H9 (cell line): ENCODE measurements at regions not wholly inside any gene's neighbourhood (a gene's known extent, or its start where the extent isn't known, plus 50 kb on each side); places are given as distances from the start of the nearest gene placed in this dataset.

ENCODE experiments used
- DNase-seq: peaks from one replicate; pipeline ENCODE4 v3.0.0-alpha.2; 2017
- H2AFZ ChIP-seq: one replicate; pipeline ENCODE4 v1.6.1; 2013; ENCODE audit warnings: mild to moderate bottlenecking, low read length, control low read depth, moderate library complexity
- H2AK5ac ChIP-seq: 2 replicates; pipeline ENCODE4 v1.6.1; 2013; ENCODE audit warnings: low read length, control low read depth, mixed read lengths; ENCODE audit not compliant: insufficient read length
- H2BK120ac ChIP-seq: one replicate; pipeline ENCODE4 v1.6.1; 2013; ENCODE audit warnings: low read depth, mild to moderate bottlenecking, low read length, control low read depth, inconsistent platforms; ENCODE audit not compliant: poor library complexity, severe bottlenecking
- H2BK12ac ChIP-seq: 2 replicates; pipeline ENCODE4 v1.6.1; 2013; ENCODE audit warnings: low read length, control low read depth, mixed read lengths, low read depth; ENCODE audit not compliant: insufficient read length
- H2BK15ac ChIP-seq: 2 replicates; pipeline ENCODE4 v1.6.1; 2013; ENCODE audit warnings: low read depth, low read length, control low read depth
- H2BK20ac ChIP-seq: one replicate; pipeline ENCODE4 v1.6.1; 2013; ENCODE audit warnings: low read depth, mild to moderate bottlenecking, low read length, control low read depth, inconsistent platforms; ENCODE audit not compliant: poor library complexity, severe bottlenecking
- H2BK5ac ChIP-seq: 2 replicates; pipeline ENCODE4 v1.6.1; 2013; ENCODE audit warnings: low read length, control low read depth, mixed read lengths; ENCODE audit not compliant: insufficient read length
- H3K14ac ChIP-seq: 2 replicates; pipeline ENCODE4 v1.6.1; 2013; ENCODE audit warnings: low read length, control low read depth; ENCODE audit not compliant: insufficient read depth
- H3K18ac ChIP-seq: 2 replicates; pipeline ENCODE4 v1.6.1; 2013; ENCODE audit warnings: low read depth, mild to moderate bottlenecking, mixed read lengths, low read length, control low read depth; ENCODE audit not compliant: insufficient read length
- H3K23ac ChIP-seq: 2 replicates; pipeline ENCODE4 v1.6.1; 2013; ENCODE audit warnings: low read length, control low read depth, mixed read lengths, low read depth; ENCODE audit not compliant: insufficient read length
- H3K23me2 ChIP-seq: 2 replicates; pipeline ENCODE4 v1.6.1; 2013; ENCODE audit warnings: low read depth, mild to moderate bottlenecking, mixed read lengths, low read length, control low read depth; ENCODE audit not compliant: insufficient read length, poor library complexity, severe bottlenecking
- H3K27ac ChIP-seq: 2 replicates; pipeline ENCODE4 v1.5.1; 2013; ENCODE audit warnings: low read length, control low read depth, mixed read lengths, low read depth; ENCODE audit not compliant: insufficient read length
- H3K27me3 ChIP-seq: 2 replicates; pipeline ENCODE4 v1.6.1; 2013; ENCODE audit warnings: low read length, control low read depth, inconsistent platforms; ENCODE audit not compliant: insufficient read depth
- H3K4ac ChIP-seq: 2 replicates; pipeline ENCODE4 v1.6.1; 2013; ENCODE audit warnings: low read depth, mild to moderate bottlenecking, control low read depth, inconsistent platforms, low read length, moderate library complexity
- H3K4me1 ChIP-seq: 2 replicates; pipeline ENCODE4 v1.6.1; 2013; ENCODE audit warnings: low read length, control low read depth, inconsistent platforms; ENCODE audit not compliant: insufficient read depth
- H3K4me2 ChIP-seq: 2 replicates; pipeline ENCODE4 v1.6.1; 2013; ENCODE audit warnings: low read length, control low read depth, mixed read lengths; ENCODE audit not compliant: insufficient read length, insufficient read depth
- H3K56ac ChIP-seq: 2 replicates; pipeline ENCODE4 v1.6.1; 2013; ENCODE audit warnings: low read depth, mild to moderate bottlenecking, mixed read lengths, low read length, control low read depth; ENCODE audit not compliant: insufficient read length
- H3K79me1 ChIP-seq: 2 replicates; pipeline ENCODE4 v1.6.1; 2013; ENCODE audit warnings: low read depth, mild to moderate bottlenecking, moderate library complexity, low read length, control low read depth, inconsistent platforms; ENCODE audit not compliant: insufficient read depth, poor library complexity, severe bottlenecking
- H3K79me2 ChIP-seq: 2 replicates; pipeline ENCODE4 v1.6.1; 2013; ENCODE audit warnings: low read length, control low read depth, inconsistent platforms; ENCODE audit not compliant: insufficient read depth
- H3K9ac ChIP-seq: 2 replicates; pipeline ENCODE4 v1.6.1; 2013; ENCODE audit warnings: low read length, control low read depth, mixed read lengths; ENCODE audit not compliant: insufficient read length; ENCODE audit errors: extremely low read depth
- H3K9me3 ChIP-seq: one replicate; pipeline ENCODE4 v1.6.1; 2013; ENCODE audit warnings: low read depth, low read length, inconsistent platforms; ENCODE audit not compliant: control insufficient read depth
- H3T11ph ChIP-seq: one replicate; pipeline ENCODE4 v1.6.1; 2013; ENCODE audit warnings: mild to moderate bottlenecking, low read length, control low read depth, inconsistent platforms
- H4K20me1 ChIP-seq: one replicate; pipeline ENCODE4 v1.6.1; 2013; ENCODE audit not compliant: control insufficient read depth, insufficient read length, insufficient read depth
- H4K5ac ChIP-seq: 2 replicates; pipeline ENCODE4 v1.6.1; 2013; ENCODE audit warnings: low read depth, mild to moderate bottlenecking, mixed read lengths, low read length, control low read depth; ENCODE audit not compliant: insufficient read length
- H4K8ac ChIP-seq: replicated peaks from 2 replicates; pipeline ENCODE4 v1.6.1; 2013; ENCODE audit warnings: low read length, control low read depth, mixed read lengths, low read depth; ENCODE audit not compliant: insufficient read length
- H4K91ac ChIP-seq: 2 replicates; pipeline ENCODE4 v1.6.1; 2013; ENCODE audit warnings: low read depth, mild to moderate bottlenecking, moderate library complexity, mixed read lengths, low read length, control low read depth; ENCODE audit not compliant: insufficient read length
- H3K27ac Mint-ChIP-seq, 3 experiments: 2 replicates in 2 of 3; 3 replicates in 1 of 3; pipeline ENCODE4 v1.8.0; 2020 to 2021; ENCODE audit warnings: mixed read lengths in 3 of 3, mild to moderate bottlenecking in 1 of 3, moderate library complexity in 1 of 3
- H3K27me3 Mint-ChIP-seq: 2 replicates; pipeline ENCODE4 v1.8.0; 2021; ENCODE audit warnings: low read depth, mild to moderate bottlenecking, moderate library complexity, mixed read lengths
- H3K36me3 Mint-ChIP-seq, 3 experiments: 2 replicates in 2 of 3; 3 replicates in 1 of 3; pipeline ENCODE4 v1.8.0; 2020 to 2021; ENCODE audit warnings: low read depth in 3 of 3, mixed read lengths in 3 of 3; ENCODE audit not compliant: insufficient read depth in 1 of 3
- H3K4me1 Mint-ChIP-seq, 2 experiments: 2 replicates each; pipeline ENCODE4 v1.8.0; 2020; ENCODE audit warnings: mixed read lengths in 2 of 2
- H3K4me3 Mint-ChIP-seq, 2 experiments: 2 replicates in 1 of 2; 3 replicates in 1 of 2; pipeline ENCODE4 v1.8.0; 2020 to 2021; ENCODE audit warnings: mild to moderate bottlenecking in 2 of 2, mixed read lengths in 2 of 2, moderate library complexity in 1 of 2
- H3K9me3 Mint-ChIP-seq, 2 experiments: 2 replicates in 1 of 2; 3 replicates in 1 of 2; pipeline ENCODE4 v1.8.0; 2020; ENCODE audit warnings: mild to moderate bottlenecking in 2 of 2, mixed read lengths in 2 of 2, moderate library complexity in 1 of 2
- CTCF ChIP-seq: fragments of 200-600 bp; sonication (generic); conservative IDR thresholded peaks from 3 replicates; pipeline ENCODE4 v1.8.0; 2021; ENCODE audit warnings: antibody characterized with exemption, mild to moderate bottlenecking
- WGBS: extraction: QIAGEN DNeasy Blood & Tissue Kit; methylation state at CpG from one replicate; pipeline ENCODE4 v1.1.7; 2013; ENCODE audit warnings: missing lambda C conversion rate, low lambda C conversion rate, mixed read lengths; ENCODE audit not compliant: insufficient read length; ENCODE audit errors: extremely low coverage; 5-methylcytosine and 5-hydroxymethylcytosine counted together

GRCh38 chr19:31415322-31415721, 66.1 kb upstream of the TSHZ3 start:
- no CpG with 5 or more reads among the region's 2 CpGs for WGBS
- no peak overlapping the region for H3K14ac ChIP-seq
- Mint-ChIP-seq H3K36me3 (peaks cover 0 to 3% (median 0%) of the 10 kb centered on the region in 3 experiments; a peak in 3 of 7 replicates), H3K27me3 (no peaks in the 10 kb centered on the region), H3K4me3 (no peak overlapping the region), H3K9me3 (no peaks in the 10 kb centered on the region), H3K4me1 (peaks cover 45% of the 10 kb centered on the region in 2 experiments), H3K27ac (no peak overlapping the region)
- H3K23me2 ChIP-seq, result no peaks in the 10 kb centered on the region
- H3K23ac ChIP-seq, result no peak overlapping the region
- H2BK5ac ChIP-seq, result no peak overlapping the region
- H2BK15ac ChIP-seq, result no peak overlapping the region
- H4K91ac ChIP-seq, result no peak overlapping the region
- no peak overlapping the region for H2BK12ac ChIP-seq
- H3K27ac ChIP-seq, result no peak overlapping the region
- H3T11ph ChIP-seq, result no peak overlapping the region
- no peak overlapping the region for H3K56ac ChIP-seq
- no peak for TF ChIP-seq CTCF
- no peak for DNase-seq
- H2AFZ ChIP-seq, result no peak overlapping the region
- no peak overlapping the region for H3K4me2 ChIP-seq
- H3K4ac ChIP-seq, result no peak overlapping the region
- H2AK5ac ChIP-seq, result no peak overlapping the region
- H3K18ac ChIP-seq, result no peak overlapping the region
- H3K27me3 ChIP-seq, result no peaks in the 10 kb centered on the region
- no peak overlapping the region for H2BK20ac ChIP-seq
- H4K5ac ChIP-seq, result no peak overlapping the region
- no peaks in the 10 kb centered on the region for H3K9me3 ChIP-seq
- H2BK120ac ChIP-seq, result no peak overlapping the region
- H4K8ac ChIP-seq, result no peak overlapping the region
- no peaks in the 10 kb centered on the region for H3K79me1 ChIP-seq
- H4K20me1 ChIP-seq, result no peaks in the 10 kb centered on the region
- no peaks in the 10 kb centered on the region for H3K79me2 ChIP-seq
- H3K9ac ChIP-seq, result no peak overlapping the region
- peaks cover 25% of the 10 kb centered on the region; the same call in 1 of the 2 replicates for H3K4me1 ChIP-seq
